Keratinocyte (primary cell): ENCODE measurements at regions not wholly inside any gene's neighbourhood (a gene's known extent, or its start where the extent isn't known, plus 50 kb on each side); places are given as distances from the start of the nearest gene placed in this dataset.

ENCODE experiments used
- DNase-seq: peaks from one replicate; pipeline ENCODE4 v3.0.0-alpha.2; 2011; ENCODE audit warnings: low read depth, missing footprints, low spot score
- FAIRE-seq: peaks from 2 replicates; lab custom pipeline; 2011; peaks lifted over from hg19 to GRCh38; lab: Jason Lieb, UNC
- H2AFZ ChIP-seq: 2 replicates; pipeline ENCODE4 v1.6.0; 2012; ENCODE audit warnings: low read length, control low read depth, inconsistent platforms; ENCODE audit not compliant: control insufficient read depth
- H3K27ac ChIP-seq: 2 replicates; pipeline ENCODE4 v1.5.1; 2011; ENCODE audit warnings: low read length; ENCODE audit not compliant: control insufficient read depth, insufficient read depth
- H3K27me3 ChIP-seq: 3 replicates; pipeline ENCODE4 v1.6.0; 2011; ENCODE audit warnings: low read length; ENCODE audit not compliant: control insufficient read depth, insufficient read depth; ENCODE audit errors: extremely low read depth
- H3K36me3 ChIP-seq, 2 experiments: 2 replicates in 1 of 2; 3 replicates in 1 of 2; pipeline ENCODE4 v1.5.1; 2011; ENCODE audit warnings: low read length in 2 of 2, mild to moderate bottlenecking in 1 of 2; ENCODE audit not compliant: control insufficient read depth in 2 of 2, insufficient read depth in 2 of 2; ENCODE audit errors: extremely low read depth in 1 of 2
- H3K4me1 ChIP-seq: 3 replicates; pipeline ENCODE4 v1.5.1; 2011; ENCODE audit warnings: low read length; ENCODE audit not compliant: control insufficient read depth, insufficient read depth; ENCODE audit errors: extremely low read depth
- H3K4me2 ChIP-seq: 3 replicates; pipeline ENCODE4 v1.6.0; 2011; ENCODE audit warnings: low read depth, low read length; ENCODE audit not compliant: control insufficient read depth, insufficient read depth; ENCODE audit errors: extremely low read depth
- H3K4me3 ChIP-seq, 3 experiments: fragments of 200-600 bp in 1 of 3; sonication (generic) in 1 of 3; 2 replicates in 2 of 3; 3 replicates in 1 of 3; pipeline ENCODE4 v1.5.1; 2011 to 2016; ENCODE audit warnings: low read length in 3 of 3, mild to moderate bottlenecking in 3 of 3, control low read depth in 2 of 3, inconsistent platforms in 1 of 3, low read depth in 1 of 3, mixed read lengths in 1 of 3, mixed run types in 1 of 3, moderate library complexity in 1 of 3; ENCODE audit not compliant: control insufficient read depth in 2 of 3, insufficient read depth in 2 of 3; ENCODE audit errors: extremely low read depth in 1 of 3
- H3K79me2 ChIP-seq: 2 replicates; pipeline ENCODE4 v1.6.0; 2012; ENCODE audit warnings: low read length; ENCODE audit not compliant: control insufficient read depth, insufficient read depth
- H3K9ac ChIP-seq: 3 replicates; pipeline ENCODE4 v1.6.0; 2011; ENCODE audit warnings: low read length; ENCODE audit not compliant: control insufficient read depth, insufficient read depth; ENCODE audit errors: extremely low read depth
- H3K9me1 ChIP-seq: 3 replicates; pipeline ENCODE4 v1.6.0; 2011; ENCODE audit warnings: low read length; ENCODE audit not compliant: control insufficient read depth, insufficient read depth; ENCODE audit errors: extremely low read depth
- H3K9me3 ChIP-seq: 2 replicates; pipeline ENCODE4 v1.5.1; 2012; ENCODE audit warnings: low read depth, low read length; ENCODE audit not compliant: control insufficient read depth
- H4K20me1 ChIP-seq: 3 replicates; pipeline ENCODE4 v1.6.0; 2011; ENCODE audit warnings: low read length; ENCODE audit not compliant: control insufficient read depth, insufficient read depth; ENCODE audit errors: extremely low read depth
- CTCF ChIP-seq, 3 experiments: IDR thresholded peaks in 1 of 3; conservative IDR thresholded peaks in 1 of 3; optimal IDR thresholded peaks in 1 of 3; 2 replicates in 2 of 3; 3 replicates in 1 of 3; pipeline versions ENCODE3 to v1.5.1; 2011; ENCODE audit warnings: low read length in 3 of 3, mild to moderate bottlenecking in 3 of 3, moderate library complexity in 2 of 3, control low read depth in 1 of 3, inconsistent platforms in 1 of 3; ENCODE audit not compliant: insufficient read depth in 2 of 3; ENCODE audit errors: extremely low read depth in 1 of 3
- EZH2 ChIP-seq: IDR thresholded peaks from one replicate; pipeline ENCODE4 v1.6.1; 2012; ENCODE audit warnings: inconsistent platforms, mild to moderate bottlenecking, low read length, moderate library complexity
- dilution Hi-C: fragments of 300-500 bp; cut with MboI; formaldehyde crosslinking; loops from one replicate; pipeline ENCODE4 v1.7.0; 2020; ENCODE audit warnings: low sequenced_read_pairs; ENCODE audit not compliant: extremely low pct_ligation_motif_present

GRCh38 chr20:4573564-4574355, 112.5 kb upstream of the PRNP start:
- dilution Hi-C loops, result no loop called here
- Histone ChIP-seq H4K20me1 (no peaks in the 10 kb centered on the region), H3K9ac (no peak overlapping the region), H3K4me2 (peak overlapping the region; percentile 11), H3K79me2 (no peaks in the 10 kb centered on the region), H3K9me1 (no peaks in the 10 kb centered on the region), H3K27me3 (no peaks in the 10 kb centered on the region), H3K4me3 (no peak overlapping the region), H3K36me3 (no peaks in the 10 kb centered on the region), H2AFZ (no peak overlapping the region), H3K9me3 (no peaks in the 10 kb centered on the region), H3K4me1 (no peaks in the 10 kb centered on the region), H3K27ac (no peak overlapping the region)
- DNase-seq (no peak), FAIRE-seq (peak; percentile 46)
- TF ChIP-seq EZH2 (no peak), CTCF (optimal IDR thresholded peaks at IDR 0.05 in 1 of 3, IDR thresholded peaks at IDR 0.05 in 1 of 3, conservative IDR thresholded peaks at IDR 0.05 in 1 of 3; ENCODE audit: extremely low read depth in 1 of 3, insufficient read depth in 2 of 3, low read length in 3 of 3) (no peak)

GRCh38 chr20:4571759-4572531, 114.3 kb upstream of the PRNP start:
- H2AFZ ChIP-seq, result no peak overlapping the region
- FAIRE-seq, result no peak
- no peaks in the 10 kb centered on the region for H3K79me2 ChIP-seq
- H3K4me1 ChIP-seq, result no peaks in the 10 kb centered on the region
- no peaks in the 10 kb centered on the region for H4K20me1 ChIP-seq
- H3K9ac ChIP-seq, result no peak overlapping the region
- H3K36me3 ChIP-seq, result no peaks in the 10 kb centered on the region
- no peak overlapping the region for H3K4me3 ChIP-seq
- H3K4me2 ChIP-seq, result no peak overlapping the region
- H3K27ac ChIP-seq, result no peak overlapping the region
- dilution Hi-C loops, result no loop called here
- TF ChIP-seq EZH2 (no peak), CTCF (optimal IDR thresholded peaks at IDR 0.05 in 1 of 3, IDR thresholded peaks at IDR 0.05 in 1 of 3, conservative IDR thresholded peaks at IDR 0.05 in 1 of 3; ENCODE audit: extremely low read depth in 1 of 3, insufficient read depth in 2 of 3, low read length in 3 of 3) (no peak)
- H3K27me3 ChIP-seq, result no peaks in the 10 kb centered on the region
- no peak for DNase-seq
- no peaks in the 10 kb centered on the region for H3K9me1 ChIP-seq
- no peaks in the 10 kb centered on the region for H3K9me3 ChIP-seq
